Myocyte (in vitro differentiated cells): ENCODE measurements at regions not wholly inside any gene's neighbourhood (a gene's known extent, or its start where the extent isn't known, plus 50 kb on each side); places are given as distances from the start of the nearest gene placed in this dataset.

Experiments
- DNase-seq: peaks from one replicate; pipeline ENCODE4 v3.0.0-alpha.2; 2012; ENCODE audit warnings: low read depth

DNA sequence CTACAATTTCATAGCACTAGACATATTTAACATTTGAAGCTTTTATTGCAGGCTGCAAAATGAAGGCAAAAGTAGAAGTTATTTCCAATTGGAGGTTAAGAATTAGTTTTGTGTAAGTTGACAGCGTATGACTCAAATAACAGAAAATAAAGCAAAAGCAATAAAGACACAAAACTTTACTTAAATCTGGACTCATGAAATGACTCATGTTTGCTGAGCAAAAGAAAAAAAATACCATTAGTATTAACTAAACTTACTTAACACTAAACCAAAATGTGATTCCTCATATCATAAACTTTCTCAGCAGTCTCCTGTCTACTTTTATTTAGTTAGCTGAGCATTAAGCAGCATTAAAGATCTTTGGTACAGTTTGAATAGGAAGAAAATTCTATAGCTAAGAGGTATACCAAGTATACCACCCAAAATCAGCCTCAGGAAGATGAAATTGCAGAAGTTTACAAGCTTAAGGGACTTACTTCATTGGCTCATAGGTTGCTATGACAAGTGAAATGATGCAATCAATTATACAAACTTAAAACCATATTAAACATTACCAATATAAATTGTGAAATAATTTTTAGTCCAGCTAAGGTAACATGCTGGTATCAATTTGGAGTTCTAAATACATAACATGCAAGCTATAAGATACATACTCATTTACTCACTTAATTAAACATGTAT lies 1131.4 kb downstream of the XPNPEP1 start:
- no peak for DNase-seq

DNA sequence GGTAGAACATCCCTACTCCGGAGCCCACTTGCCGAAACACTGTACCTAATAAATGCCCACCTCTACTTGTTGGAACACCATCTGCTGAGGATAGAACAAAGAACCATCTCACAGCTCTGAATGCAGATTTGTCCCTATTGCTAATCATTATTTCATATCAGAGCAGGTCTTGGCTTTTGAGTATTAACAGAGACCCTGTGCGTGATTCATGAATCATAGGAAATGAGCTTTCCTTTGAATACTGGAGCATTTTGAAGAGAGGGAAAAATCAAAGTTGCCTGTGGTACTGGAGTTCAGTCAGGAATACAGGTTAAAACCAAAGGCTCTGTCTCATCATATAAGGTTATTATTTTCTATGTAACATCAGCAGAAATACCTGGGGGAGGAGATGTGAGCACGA lies 1132.3 kb downstream of the XPNPEP1 start:
- no peak for DNase-seq

DNA sequence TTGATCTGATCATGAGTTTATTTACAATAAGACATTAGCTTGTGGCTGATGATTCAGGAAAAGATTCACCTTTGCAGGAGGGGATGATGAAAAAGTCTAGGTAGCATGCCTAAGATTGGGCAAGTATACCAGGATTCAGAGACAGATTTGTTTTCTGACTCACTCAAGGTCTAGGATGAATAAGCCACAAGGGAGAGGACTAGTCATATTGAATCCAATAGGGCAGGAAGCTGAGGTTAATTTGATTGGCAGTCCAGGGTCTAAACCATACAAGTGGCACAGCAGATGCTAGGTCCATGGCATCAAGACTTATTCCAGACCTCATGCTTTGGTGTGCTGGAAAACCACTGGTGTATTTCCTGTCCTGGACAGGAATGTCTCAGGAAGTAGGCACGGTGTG lies 1133.4 kb downstream of the XPNPEP1 start:
- DNase-seq, result peak; percentile 25

DNA sequence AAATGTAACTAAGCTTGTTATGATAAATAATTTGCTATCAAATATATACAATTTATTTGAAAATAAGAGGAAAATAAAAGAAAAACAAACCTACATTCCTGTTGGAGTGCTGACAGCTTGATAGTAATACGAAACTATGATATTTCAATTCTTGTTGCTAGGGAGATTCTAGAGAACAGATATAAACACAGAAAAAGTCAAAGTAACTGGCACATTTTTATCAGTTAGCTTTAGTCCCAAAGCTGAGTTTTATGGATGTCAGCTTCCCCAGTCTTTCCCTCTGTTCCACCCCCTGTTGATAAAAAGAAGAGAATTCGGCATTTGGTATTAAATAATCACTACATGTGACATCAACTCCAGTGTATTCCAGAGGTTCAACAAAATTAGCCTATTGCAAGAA lies 1134.0 kb downstream of the XPNPEP1 start:
- no peak for DNase-seq

- DNase-seq, result no peak
These were observed 1134.4 kb downstream of the XPNPEP1 start for GRCh38 chr10:108788891-108789290.

GRCh38 chr10:108787932-108788331 lies 1135.4 kb downstream of the XPNPEP1 start:
- DNase-seq, result no peak

DNA sequence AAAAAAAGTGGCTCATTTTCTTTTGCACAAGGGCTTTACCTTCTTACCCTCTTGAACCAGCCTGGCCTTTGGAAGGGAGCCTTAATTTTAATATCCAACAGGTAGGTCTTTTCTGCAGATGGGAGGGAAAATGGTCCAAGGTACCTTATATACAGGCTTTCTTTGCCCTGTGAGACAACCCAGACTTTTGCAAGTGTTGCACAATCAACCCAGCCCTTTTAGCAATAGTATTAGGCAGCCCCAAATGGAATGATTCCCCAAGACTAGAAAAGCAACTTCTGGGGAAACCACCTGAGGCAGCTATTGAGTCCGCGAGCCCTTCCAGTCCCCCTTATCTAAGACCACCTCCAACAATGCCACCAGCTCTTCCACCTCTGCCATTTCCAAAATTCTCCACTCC lies 1138.3 kb downstream of the XPNPEP1 start:
- DNase-seq, result no peak

DNA sequence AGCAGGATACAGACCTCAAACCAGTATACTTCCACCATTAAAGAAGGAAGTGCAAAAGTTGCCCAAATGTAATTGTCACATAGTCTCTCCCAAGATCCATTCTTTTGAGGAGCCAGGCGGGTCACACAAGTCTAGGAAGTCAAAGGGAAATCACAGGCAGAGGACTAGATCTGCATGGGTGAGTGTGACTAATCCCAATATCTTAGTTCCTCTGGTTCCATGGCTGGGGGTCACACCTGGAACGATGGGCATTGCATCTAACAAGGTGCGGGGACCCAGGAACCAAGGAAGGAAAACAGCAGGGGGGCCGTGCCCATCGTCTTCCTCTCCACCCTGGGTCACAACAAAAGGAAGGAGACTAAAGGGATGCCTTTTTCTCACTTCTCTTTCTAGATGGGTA lies 1138.8 kb downstream of the XPNPEP1 start:
- DNase-seq, result no peak

GRCh38 chr10:108783897-108784296 lies 1139.4 kb downstream of the XPNPEP1 start:
- DNase-seq, result no peak

GRCh38 chr10:108782411-108782810 lies 1140.9 kb downstream of the XPNPEP1 start:
- no peak for DNase-seq

DNA sequence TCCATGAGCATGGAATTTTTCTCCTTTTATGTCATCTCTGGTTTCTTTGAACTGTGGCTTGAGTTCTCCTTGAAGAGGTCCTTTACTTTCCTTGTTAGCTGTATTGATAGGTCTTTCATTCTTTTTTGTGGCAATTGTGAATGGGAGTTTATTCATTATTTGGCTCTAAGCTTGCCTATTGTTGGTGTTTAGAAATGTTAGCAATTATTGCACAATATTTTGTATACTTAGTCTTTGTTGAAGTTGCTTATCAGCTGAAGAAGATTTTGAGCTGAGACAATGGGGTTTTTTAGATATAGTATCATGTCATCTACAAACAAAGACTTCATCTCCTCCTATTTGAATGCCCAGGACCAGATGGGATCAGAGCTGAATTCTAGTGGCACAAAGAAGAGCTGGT lies 1143.8 kb downstream of the XPNPEP1 start:
- no peak for DNase-seq

GRCh38 chr10:108775911-108776475 lies 1147.3 kb downstream of the XPNPEP1 start:
- DNase-seq, result no peak

DNA sequence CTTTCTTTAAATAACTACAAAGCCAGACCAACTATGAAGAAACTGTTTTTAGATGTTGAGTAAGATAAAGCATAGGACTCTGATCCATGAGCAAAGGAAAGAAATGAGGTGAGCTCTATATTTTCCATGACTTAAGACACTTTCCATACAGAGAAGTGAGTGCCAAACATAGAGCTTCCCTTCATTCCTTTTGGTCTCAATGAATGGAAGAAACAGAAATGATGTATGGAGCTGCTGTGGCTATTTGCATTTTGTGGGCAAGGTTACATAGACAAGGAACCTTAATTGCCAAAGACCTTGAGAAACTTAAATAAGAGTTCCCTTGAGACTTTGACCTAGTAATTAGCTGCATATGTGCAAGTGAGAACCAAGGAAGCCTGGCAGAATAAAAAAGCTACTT lies 1152.2 kb downstream of the XPNPEP1 start:
- DNase-seq, result no peak

DNA sequence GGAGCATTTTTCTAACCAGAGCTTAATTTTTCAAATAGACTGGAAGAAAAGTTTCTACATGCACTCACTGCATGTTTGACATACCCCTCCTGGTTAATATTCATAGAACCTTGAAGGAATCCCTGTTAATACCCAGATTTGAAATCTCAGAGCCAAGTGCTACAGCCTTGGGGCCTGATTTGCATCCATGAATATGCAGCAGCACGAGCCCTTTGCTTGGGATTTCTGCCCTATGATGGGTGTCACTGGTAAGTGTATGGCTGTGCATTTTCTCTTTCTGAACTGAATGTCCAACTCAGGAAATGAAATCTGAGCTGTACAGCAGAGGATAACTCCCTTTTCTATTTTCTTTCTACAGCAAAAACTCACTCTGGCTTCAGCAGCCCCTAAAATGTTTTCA lies 1157.5 kb downstream of the XPNPEP1 start:
- DNase-seq, result no peak

DNA sequence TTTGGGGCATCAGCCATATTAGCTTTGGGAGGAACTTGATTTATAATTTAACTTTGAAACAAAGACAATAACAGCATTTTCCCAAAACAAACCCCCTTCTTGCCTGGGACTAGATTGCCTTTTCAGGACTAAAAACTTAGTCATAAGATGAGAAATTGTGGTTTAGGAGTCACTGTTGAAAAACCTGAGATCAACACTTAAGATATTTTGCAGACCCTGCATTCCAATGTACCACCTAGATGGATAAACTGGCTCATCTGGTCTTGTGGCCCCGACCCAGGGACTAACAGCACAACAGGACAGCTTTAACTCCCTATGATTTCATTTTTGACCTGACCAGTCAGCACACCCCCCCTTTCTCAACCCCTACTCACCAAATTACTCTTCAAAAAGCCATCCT lies 1165.4 kb downstream of the XPNPEP1 start:
- no peak for DNase-seq

DNA sequence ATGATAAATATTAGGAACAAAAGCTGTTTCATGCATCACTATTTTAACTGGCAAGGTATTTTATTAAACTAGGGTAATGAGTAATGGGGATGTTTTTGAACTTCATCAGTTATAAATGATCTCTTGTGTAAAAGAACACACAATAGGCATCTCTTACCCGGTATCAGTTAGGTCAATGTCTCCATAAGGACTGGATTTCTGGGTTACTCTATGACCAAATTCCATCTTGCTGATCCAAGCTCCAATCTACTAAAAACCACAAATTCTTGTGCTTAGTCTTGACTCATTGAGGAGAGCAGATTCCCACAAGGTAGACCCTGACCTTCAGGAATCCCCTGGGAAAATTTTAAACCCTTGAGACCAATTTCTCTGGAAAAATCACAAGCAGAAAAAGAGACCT lies 1167.7 kb downstream of the XPNPEP1 start:
- no peak for DNase-seq

DNA sequence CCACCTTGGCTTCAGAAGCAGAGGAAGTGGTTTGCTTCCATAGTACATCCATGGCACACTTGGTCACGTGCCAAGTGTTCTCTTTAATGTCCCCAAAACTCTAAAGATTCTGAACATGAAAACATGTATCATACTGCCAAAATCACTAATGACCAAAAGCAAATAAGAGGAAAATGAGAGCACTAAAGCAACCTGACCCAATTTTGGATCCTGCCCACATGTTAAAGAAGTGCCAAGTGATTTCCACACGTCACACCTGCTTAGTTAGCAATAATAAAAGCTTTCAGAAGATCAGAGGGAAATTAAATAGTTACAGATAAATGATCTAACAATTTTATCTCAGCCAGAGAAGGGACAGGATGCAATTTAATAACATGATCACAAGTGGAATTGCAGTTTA lies 1170.0 kb downstream of the XPNPEP1 start:
- DNase-seq, result no peak

DNA sequence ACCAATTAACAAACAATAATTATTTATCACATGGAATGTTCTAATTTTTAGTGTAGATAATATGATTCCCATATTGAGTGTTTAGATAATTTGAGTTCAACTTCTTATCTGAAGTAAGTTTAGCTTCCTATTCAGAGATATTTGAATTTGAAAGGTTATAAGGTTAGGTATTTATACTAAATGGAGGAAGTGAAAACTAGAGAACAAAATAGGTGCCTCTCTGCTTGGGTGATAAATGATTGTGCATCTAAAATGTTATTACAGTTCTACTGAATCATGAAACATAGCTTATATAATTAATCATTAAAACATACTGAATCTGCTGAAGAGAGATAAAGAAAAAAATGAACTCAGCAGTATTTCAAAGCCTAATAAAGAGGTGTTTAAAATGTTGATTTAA lies 1174.3 kb downstream of the XPNPEP1 start:
- no peak for DNase-seq

DNA sequence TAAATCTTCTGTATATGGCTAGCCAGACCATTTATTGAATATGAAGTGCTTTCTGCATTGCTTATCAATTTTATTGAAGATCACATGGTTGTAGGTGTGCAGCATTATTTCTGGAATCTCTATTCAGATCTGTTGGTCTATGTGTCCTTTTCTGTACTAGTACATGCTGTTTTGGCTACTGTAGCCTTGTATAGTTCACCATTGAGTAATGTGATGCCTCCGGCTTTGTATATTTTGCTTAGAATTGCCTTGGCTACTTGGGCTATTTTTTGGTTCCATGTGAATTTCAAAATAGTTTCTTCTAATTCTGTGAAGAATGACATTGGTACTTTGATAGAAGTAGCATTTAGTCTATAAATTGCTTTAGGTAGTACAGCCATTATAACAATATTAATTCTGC lies 1187.2 kb downstream of the XPNPEP1 start:
- DNase-seq, result no peak

- DNase-seq, result no peak
These were observed 1187.9 kb downstream of the XPNPEP1 start for GRCh38 chr10:108735380-108735779.

DNA sequence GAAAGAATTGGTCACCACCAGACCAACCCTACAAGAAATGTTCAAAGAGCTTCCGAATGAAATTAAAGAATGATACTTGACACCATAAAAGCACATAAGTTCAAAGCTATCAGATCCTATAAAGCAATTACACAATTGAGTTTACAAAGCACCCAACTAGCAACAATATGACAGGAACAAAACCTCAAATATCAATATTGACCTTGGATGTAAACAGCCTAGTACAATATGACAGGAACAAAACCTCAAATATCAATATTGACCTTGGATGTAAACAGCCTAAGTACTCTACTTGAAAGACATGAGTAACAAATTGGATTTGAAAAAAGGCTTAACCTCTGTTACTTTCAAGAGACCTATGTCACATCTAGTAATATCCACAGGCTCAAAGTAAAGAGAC lies 1201.4 kb downstream of the XPNPEP1 start:
- DNase-seq, result no peak

- no peak for DNase-seq
These were observed 1207.0 kb downstream of the XPNPEP1 start for GRCh38 chr10:108716352-108716751.

- no peak for DNase-seq
These were observed 1213.2 kb downstream of the XPNPEP1 start for GRCh38 chr10:108709927-108710722.
